HG03108 (cell line): ENCODE measurements at regions not wholly inside any gene's neighbourhood (a gene's known extent, or its start where the extent isn't known, plus 50 kb on each side); places are given as distances from the start of the nearest gene placed in this dataset.

Experiments
- ATAC-seq: cut with Tn5 transposase; IDR thresholded peaks from one replicate; pipeline ENCODE4 v1.9.1; 2021; ENCODE audit warnings: moderate library complexity; ENCODE audit not compliant: unreplicated experiment

GRCh38 chr3:116842254-116842957 is 132.8 kb downstream of the TUSC7 start:
- no peak for ATAC-seq

DNA sequence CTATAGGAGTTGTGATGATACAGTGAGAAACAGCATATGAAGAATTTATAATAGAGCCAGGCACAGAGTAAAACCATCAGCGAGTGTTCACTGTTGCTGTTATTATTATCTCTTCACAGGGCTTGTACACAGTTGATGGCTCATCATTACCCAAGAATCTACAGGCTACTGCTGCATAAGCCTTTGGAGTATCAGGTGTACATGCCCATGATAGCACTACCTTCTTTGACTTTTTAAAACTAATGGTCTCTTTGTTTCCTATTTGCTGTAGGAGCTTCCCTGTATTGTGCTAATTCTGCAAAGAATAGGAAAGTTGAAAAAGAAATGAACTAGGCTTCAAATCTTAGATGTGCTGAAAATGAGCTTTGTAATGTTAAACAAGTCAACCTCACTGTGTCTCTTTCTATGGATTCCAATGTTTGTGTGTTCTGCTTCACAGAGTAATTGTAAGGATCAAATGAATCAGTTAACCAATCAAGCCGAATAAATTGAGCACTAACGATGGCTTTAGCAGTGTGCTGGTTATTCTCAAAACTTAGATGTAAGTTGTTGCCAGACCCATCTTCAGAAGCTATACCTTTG is 138.8 kb downstream of the TUSC7 start:
- ATAC-seq: no peak

DNA sequence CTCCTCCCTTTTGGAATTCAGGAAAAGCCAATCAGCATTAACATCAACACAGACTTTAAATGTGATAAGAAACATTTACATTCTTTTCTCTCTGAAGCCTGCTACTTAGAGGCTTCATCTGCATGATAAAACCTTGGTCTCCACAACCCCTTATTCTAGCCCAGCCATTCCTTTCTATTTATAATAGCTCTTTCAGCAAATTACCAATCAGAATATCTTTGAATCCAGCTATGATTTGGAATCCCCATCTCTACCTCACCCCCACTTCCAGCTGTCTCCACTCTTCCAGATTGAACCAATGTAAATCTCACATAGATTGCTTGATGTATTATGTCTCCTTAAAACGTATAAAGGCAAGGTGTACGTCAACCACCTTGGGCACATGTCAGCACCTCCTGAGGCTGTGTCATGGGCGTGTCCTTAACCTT is 139.7 kb downstream of the TUSC7 start:
- ATAC-seq: no peak

- no peak for ATAC-seq
Observed at GRCh38 chr3:116852803-116853202, 143.2 kb downstream of the TUSC7 start.

- no peak for ATAC-seq
Observed at GRCh38 chr3:116863270-116863770, 153.7 kb downstream of the TUSC7 start.

- ATAC-seq: no peak
Observed at GRCh38 chr3:116863822-116864589, 154.4 kb downstream of the TUSC7 start.

- ATAC-seq: no peak
Observed at GRCh38 chr3:116864590-116864927, 155.0 kb downstream of the TUSC7 start.

DNA sequence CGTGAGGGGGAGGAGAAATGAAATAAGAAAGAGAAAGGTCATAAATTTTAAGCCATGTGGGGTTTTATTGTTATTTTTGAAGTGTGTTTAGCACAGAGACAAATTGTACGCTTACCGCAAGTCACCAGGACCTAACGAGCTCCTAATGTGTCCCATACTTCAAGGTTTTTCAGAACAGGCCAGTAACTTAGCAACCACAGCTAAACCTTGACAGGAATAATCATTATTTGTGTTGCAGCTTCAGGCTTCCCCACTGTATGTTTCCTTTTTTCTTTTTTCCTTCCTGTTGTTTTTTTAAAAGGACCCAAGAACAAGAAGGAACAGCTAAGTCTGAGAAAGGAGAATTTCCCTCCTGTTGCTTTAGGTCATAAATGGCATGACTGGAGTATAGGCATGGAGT is 160.8 kb downstream of the TUSC7 start:
- no peak for ATAC-seq

DNA sequence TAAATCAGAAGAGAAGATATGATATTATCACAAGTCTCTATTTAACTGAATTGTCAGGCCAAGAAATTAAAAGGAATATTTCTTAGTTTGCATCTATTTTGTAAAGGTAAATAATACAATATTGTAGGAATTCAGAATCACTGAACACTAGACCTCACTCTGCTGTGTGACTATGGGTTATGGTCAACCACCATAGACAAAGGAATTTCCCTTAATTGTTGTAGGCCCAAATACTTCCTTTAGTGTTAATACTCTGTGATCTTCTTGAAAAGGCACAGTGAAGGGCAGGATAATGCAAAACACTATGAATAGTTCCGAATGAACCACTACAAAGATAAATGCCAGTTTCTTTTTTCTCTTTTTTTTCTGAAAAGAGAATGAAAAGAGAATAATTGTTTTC is 162.3 kb downstream of the TUSC7 start:
- no peak for ATAC-seq

DNA sequence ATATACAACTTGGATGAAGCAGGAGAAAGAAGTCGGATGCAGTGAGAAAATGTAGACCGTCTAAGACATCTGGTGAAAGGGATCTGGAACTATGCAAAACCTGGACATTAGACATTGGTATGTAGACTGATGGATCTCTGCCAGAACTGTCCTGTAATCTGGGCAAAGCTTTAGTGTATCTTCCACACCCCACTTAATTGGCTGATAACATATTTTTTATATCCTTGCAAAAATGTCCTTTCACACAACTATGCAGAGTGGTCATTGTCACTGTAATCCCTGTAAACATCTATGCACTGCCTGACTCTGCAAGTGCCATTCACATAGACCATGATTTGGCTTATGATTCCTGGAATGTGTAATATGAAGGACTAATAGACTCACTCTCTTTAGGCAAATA is 163.1 kb downstream of the TUSC7 start:
- ATAC-seq: no peak

- no peak for ATAC-seq
Observed at GRCh38 chr3:116873142-116873541, 163.6 kb downstream of the TUSC7 start.

- no peak for ATAC-seq
Observed at GRCh38 chr3:116877968-116878367, 168.4 kb downstream of the TUSC7 start.

GRCh38 chr3:116886202-116886893 is 176.8 kb downstream of the TUSC7 start:
- ATAC-seq: peak; percentile 82

- no peak for ATAC-seq
Observed at GRCh38 chr3:116896116-116896515, 186.5 kb downstream of the TUSC7 start.

DNA sequence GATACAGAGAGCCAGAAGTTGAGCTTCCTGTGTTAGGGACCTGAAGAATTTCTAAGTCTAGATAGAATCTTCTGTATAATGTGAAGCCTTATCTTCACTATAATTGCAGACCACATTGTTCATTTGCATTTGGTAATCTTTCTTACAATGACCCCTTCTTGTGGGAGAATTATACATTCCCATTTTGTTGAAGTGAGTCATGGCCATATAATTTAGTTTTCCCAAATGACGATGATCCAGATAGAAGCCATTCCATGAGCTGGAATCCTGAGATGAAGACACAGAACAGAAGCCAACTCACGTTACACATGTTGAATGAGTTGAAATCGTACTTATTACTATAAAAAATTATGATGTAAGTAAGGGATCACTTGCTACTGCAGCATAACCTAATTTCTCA is 187.8 kb downstream of the TUSC7 start:
- ATAC-seq: no peak

DNA sequence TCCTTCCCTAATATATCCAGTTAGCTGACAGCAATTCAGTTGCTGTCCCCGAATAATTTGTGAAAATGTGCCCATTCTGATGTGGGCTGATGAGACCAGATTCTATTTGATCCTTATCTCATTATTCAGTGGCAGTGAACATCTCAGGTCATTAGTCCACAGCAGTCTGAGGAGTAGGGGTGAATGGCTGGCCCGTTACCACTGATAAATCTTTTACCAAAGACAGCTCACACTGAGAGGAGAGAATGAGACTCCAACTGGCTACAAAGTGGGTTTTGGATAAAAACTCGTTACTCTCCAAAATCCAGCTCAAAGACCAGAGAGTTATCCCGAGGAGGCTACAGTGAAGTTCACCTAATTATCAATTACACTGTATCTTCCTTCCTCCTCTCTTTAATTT is 189.7 kb downstream of the TUSC7 start:
- no peak for ATAC-seq

- no peak for ATAC-seq
Observed at GRCh38 chr3:116905334-116905733, 195.8 kb downstream of the TUSC7 start.

DNA sequence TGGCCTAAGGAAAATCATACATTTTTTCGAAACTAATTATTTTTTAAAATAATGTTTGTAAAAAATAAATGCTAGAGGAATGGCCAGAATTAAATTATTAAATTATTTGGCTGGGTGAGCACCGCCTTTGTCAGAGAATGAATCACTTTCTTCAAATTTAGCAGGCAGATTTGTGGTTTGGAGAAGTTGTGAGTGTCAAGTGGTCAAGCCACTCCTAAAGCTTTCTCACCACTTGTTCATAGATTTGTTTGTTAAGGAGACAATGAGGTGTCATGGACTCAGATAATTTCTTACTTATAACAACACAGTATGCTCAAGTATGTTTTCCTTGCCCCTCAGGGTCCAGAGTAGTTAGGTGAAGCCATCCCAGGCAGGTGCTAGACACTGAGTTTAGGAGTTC is 196.2 kb downstream of the TUSC7 start:
- ATAC-seq: no peak

GRCh38 chr3:116912116-116912515 is 202.5 kb downstream of the TUSC7 start:
- no peak for ATAC-seq

- ATAC-seq: no peak
Observed at GRCh38 chr3:116914004-116914403, 204.4 kb downstream of the TUSC7 start.

DNA sequence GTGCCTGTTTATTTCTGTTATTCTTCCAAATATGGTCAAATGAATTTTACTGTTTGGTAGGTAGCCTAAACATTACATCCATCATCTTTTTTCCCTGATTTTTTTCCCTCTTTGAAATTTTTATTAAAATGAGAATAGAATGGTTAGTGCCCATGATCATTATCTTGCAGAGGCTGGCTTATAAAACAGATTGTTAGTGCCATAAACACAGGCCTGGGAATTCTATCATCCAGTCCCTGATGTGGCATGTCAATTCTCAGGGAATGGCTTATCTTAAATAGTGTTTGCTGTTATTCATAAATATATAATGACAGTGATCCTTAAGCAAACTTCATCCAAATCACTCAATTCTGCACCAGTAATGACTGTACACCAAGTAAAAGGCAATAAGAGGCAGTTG is 207.3 kb downstream of the TUSC7 start:
- ATAC-seq: no peak
